OCI-LY1 (cell line): ENCODE measurements at regions not wholly inside any gene's neighbourhood (a gene's known extent, or its start where the extent isn't known, plus 50 kb on each side); places are given as distances from the start of the nearest gene placed in this dataset.

Experiments
- H2AFZ ChIP-seq: fragments of 200-600 bp; sonication (generic), shearing (Covaris generic); 2 replicates; pipeline ENCODE4 v1.6.0; 2014; ENCODE audit warnings: antibody characterized with exemption, mild to moderate bottlenecking, low read length
- H3F3A ChIP-seq: fragments of 200-600 bp; sonication (generic), shearing (Covaris generic); 2 replicates; pipeline ENCODE4 v1.6.0; 2014; ENCODE audit warnings: mild to moderate bottlenecking, antibody characterized with exemption, low read length, moderate library complexity; ENCODE audit not compliant: insufficient read depth
- H3K27ac ChIP-seq: fragments of 200-600 bp; sonication (generic); 2 replicates; pipeline ENCODE4 v1.5.1; 2014; ENCODE audit warnings: low read length, mixed run types, mild to moderate bottlenecking, low read depth; ENCODE audit not compliant: poor library complexity, severe bottlenecking
- H3K27me3 ChIP-seq: fragments of 200-600 bp; sonication (generic); 2 replicates; pipeline ENCODE4 v1.6.0; 2014; ENCODE audit warnings: antibody characterized with exemption, mild to moderate bottlenecking, low read length, moderate library complexity; ENCODE audit not compliant: insufficient read depth
- H3K36me3 ChIP-seq: fragments of 200-600 bp; sonication (generic); 2 replicates; pipeline ENCODE4 v1.6.1; 2014; ENCODE audit warnings: mild to moderate bottlenecking, antibody characterized with exemption, low read length, moderate library complexity, mixed read lengths; ENCODE audit not compliant: insufficient read depth
- H3K4me1 ChIP-seq: fragments of 200-600 bp; sonication (generic); 2 replicates; pipeline ENCODE4 v1.5.1; 2014; ENCODE audit warnings: mild to moderate bottlenecking, low read length, moderate library complexity; ENCODE audit not compliant: insufficient read depth, severe bottlenecking
- H3K4me2 ChIP-seq: fragments of 200-600 bp; sonication (generic), shearing (Covaris generic); 2 replicates; pipeline ENCODE4 v1.6.1; 2014; ENCODE audit warnings: low read length
- H3K4me3 ChIP-seq: fragments of 200-600 bp; sonication (generic); 2 replicates; pipeline ENCODE4 v1.5.1; 2014; ENCODE audit warnings: low read length, low read depth, mild to moderate bottlenecking, mixed read lengths; ENCODE audit not compliant: poor library complexity, severe bottlenecking
- H3K79me2 ChIP-seq: fragments of 200-600 bp; shearing (Covaris generic); 2 replicates; pipeline ENCODE4 v1.6.1; 2016; ENCODE audit warnings: mixed run types, low read length, mixed read lengths; ENCODE audit not compliant: insufficient read depth
- H3K9ac ChIP-seq: fragments of 200-600 bp; sonication (generic), shearing (Covaris generic); 2 replicates; pipeline ENCODE4 v1.6.1; 2014; ENCODE audit warnings: mild to moderate bottlenecking, low read length, mixed read lengths
- H3K9me2 ChIP-seq: fragments of 200-600 bp; sonication (generic), shearing (Covaris generic); 2 replicates; pipeline ENCODE4 v1.6.1; 2014; ENCODE audit warnings: low read depth, mild to moderate bottlenecking, low read length, mixed read lengths
- H3K9me3 ChIP-seq: fragments of 200-600 bp; shearing (Covaris generic); 2 replicates; pipeline ENCODE4 v1.6.1; 2014; ENCODE audit warnings: low read length, mixed read lengths
- H4K20me1 ChIP-seq: fragments of 200-600 bp; sonication (generic), shearing (Covaris generic); 2 replicates; pipeline ENCODE4 v1.6.0; 2016; ENCODE audit warnings: mild to moderate bottlenecking, low read length; ENCODE audit not compliant: insufficient read depth
- EZH2 ChIP-seq: fragments of 200-600 bp; sonication (generic), shearing (Covaris generic); IDR thresholded peaks from 2 replicates; pipeline ENCODE4 v1.8.0; 2017; ENCODE audit warnings: borderline replicate concordance, mixed run types, mild to moderate bottlenecking, antibody characterized with exemption, low read length, moderate library complexity, mixed read lengths
- TF ChIP-seq, protein P1 (sequence below): fragments of 200-600 bp; sonication (generic), shearing (Covaris generic); IDR thresholded peaks from 2 replicates; pipeline ENCODE4 v1.5.1; 2017; ENCODE audit warnings: mild to moderate bottlenecking, antibody characterized with exemption, low read length, moderate library complexity, mixed read lengths

DNA sequence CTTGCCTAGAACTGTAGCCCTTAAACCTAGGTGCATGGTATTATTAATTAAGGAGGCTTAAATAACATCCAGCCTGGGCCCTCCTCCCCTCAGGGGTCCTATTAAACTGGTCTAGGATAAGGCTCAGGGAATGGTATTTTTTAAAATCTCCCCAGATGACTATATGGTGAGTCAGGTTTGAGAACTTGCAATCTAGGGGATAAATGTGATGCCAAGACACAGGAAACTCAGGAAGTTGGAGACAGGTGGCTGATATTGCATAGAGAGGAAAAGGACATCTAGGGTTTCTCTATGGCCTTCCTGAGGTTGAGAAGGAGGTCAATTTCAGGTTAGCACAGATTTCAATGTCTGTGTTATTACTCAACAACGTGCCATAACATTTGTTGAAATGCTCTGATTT is 581.0 kb downstream of the TLE1 start:
- H3K27me3 ChIP-seq, result no peaks in the 10 kb centered on the region
- H3K4me2 ChIP-seq, result no peak overlapping the region
- no peak overlapping the region for H2AFZ ChIP-seq

DNA sequence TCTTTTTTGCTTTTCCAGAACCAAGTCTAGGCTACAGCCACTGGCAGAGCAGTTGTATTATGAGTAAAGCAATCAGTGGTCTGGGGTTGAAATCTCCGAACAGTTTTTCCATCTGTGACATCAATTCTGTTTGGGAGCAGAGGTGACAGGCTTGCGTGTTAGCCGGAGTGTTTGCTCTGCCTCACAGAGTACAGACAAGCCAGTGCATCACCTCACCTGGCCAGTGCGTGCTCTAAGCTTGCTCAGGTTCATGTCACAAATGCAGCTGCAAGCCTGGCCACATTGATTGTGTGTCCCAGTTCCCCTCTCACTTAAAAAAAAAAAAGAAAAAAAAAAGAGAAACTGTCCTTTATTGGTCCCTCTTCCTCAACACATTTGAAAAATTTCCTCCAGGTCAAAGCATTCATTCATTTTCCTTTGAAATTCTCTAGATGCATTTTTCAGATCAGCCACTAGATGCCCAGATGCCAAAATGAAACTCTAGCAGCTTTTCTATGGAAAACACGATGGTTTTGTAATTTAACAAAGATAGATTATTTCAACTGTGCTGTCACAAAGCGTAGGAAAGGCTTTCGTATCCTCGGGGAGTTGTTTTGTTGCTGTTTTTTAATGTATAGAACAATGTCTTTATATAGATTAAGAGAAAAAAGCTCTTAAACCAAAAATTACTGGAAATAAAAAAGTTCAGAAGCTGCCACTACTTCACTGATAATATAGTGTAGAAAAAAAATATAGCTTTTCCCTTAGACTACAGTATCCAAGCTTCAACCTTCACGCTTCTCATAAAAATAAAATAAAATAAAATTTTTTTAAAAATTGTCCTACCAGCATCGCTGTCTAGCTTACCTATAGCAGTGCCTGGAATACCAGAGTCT is 585.5 kb downstream of the TLE1 start:
- Histone ChIP-seq H2AFZ (no peak overlapping the region), H3K9me3 (no peaks in the 10 kb centered on the region), H3K36me3 (no peaks in the 10 kb centered on the region), H3K27me3 (no peaks in the 10 kb centered on the region), H3K4me1 (no peaks in the 10 kb centered on the region), H3K9me2 (no peaks in the 10 kb centered on the region), H4K20me1 (no peaks in the 10 kb centered on the region), H3K79me2 (no peaks in the 10 kb centered on the region), H3K4me2 (no peak overlapping the region), H3K9ac (no peak overlapping the region), H3K27ac (no peak overlapping the region), H3F3A (no peaks in the 10 kb centered on the region), H3K4me3 (no peak overlapping the region)
- TF ChIP-seq EZH2, result no peak
- TF ChIP-seq, protein P1, sequence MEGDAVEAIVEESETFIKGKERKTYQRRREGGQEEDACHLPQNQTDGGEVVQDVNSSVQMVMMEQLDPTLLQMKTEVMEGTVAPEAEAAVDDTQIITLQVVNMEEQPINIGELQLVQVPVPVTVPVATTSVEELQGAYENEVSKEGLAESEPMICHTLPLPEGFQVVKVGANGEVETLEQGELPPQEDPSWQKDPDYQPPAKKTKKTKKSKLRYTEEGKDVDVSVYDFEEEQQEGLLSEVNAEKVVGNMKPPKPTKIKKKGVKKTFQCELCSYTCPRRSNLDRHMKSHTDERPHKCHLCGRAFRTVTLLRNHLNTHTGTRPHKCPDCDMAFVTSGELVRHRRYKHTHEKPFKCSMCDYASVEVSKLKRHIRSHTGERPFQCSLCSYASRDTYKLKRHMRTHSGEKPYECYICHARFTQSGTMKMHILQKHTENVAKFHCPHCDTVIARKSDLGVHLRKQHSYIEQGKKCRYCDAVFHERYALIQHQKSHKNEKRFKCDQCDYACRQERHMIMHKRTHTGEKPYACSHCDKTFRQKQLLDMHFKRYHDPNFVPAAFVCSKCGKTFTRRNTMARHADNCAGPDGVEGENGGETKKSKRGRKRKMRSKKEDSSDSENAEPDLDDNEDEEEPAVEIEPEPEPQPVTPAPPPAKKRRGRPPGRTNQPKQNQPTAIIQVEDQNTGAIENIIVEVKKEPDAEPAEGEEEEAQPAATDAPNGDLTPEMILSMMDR, result no peak

More for the DNA sequence above, 581.0 kb downstream of the TLE1 start:
- TF ChIP-seq, protein P1, result no peak
- no peak for TF ChIP-seq EZH2
- Histone ChIP-seq H3K36me3 (no peaks in the 10 kb centered on the region), H3K4me3 (no peak overlapping the region), H4K20me1 (no peaks in the 10 kb centered on the region), H3F3A (no peaks in the 10 kb centered on the region), H3K27ac (no peak overlapping the region), H3K9me3 (no peaks in the 10 kb centered on the region), H3K79me2 (no peaks in the 10 kb centered on the region), H3K4me1 (no peaks in the 10 kb centered on the region), H3K9me2 (no peaks in the 10 kb centered on the region), H3K9ac (no peak overlapping the region)

DNA sequence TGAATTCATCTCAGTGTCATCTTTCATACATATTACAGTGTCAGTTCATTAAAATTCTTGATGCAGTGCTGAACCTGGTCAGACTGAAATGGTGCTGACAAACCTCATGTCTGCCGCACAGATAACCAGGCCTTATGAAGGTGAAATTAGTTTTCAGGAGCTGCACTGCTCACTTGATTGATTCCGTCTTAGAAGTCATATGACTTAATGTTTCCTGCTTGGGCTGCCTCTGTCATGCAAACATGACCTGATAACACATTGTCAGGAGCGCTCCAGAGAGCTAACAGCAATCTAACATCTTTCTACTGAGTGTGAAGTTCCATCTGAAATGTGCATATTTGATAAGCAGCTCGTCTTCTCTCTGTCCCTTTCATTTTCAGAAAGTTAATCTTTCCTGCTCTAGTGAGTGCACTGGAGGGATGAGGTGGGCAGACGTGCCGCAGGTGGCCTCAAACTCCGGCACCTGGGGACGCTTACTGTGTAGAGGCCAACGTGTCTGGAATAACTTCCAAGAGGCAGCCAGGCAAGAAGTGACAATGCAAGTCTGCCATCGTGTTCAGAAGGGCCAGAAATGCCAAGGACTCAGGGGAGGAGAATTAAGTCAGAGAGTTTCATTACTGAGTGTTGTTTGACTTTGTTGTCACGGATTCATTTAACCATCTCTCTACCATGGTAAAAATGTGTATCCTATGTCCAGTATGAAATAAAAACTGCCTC is 592.1 kb downstream of the TLE1 start:
- Histone ChIP-seq H3K9me2 (no peaks in the 10 kb centered on the region), H2AFZ (no peak overlapping the region), H3K4me3 (no peak overlapping the region), H3K36me3 (no peaks in the 10 kb centered on the region), H3F3A (no peaks in the 10 kb centered on the region), H3K4me1 (no peaks in the 10 kb centered on the region), H3K79me2 (no peaks in the 10 kb centered on the region), H3K4me2 (no peak overlapping the region), H3K27me3 (no peaks in the 10 kb centered on the region), H3K9ac (no peak overlapping the region), H3K27ac (no peak overlapping the region), H4K20me1 (no peaks in the 10 kb centered on the region), H3K9me3 (no peaks in the 10 kb centered on the region)
- TF ChIP-seq, protein P1, result no peak
- no peak for TF ChIP-seq EZH2
